Epithelial cell of esophagus (primary cell): ENCODE measurements at regions not wholly inside any gene's neighbourhood (a gene's known extent, or its start where the extent isn't known, plus 50 kb on each side); places are given as distances from the start of the nearest gene placed in this dataset.
A peak's percentile ranks its signal among the peaks of the same experiment; 100 is the strongest.

Experiments used
- DNase-seq: peaks from one replicate; pipeline ENCODE4 v3.0.0; 2010; ENCODE audit warnings: low read depth
- H3K4me3 ChIP-seq: 2 replicates; pipeline ENCODE4 v1.5.1; 2011; ENCODE audit warnings: mild to moderate bottlenecking, low read length, control low read depth
- CTCF ChIP-seq: IDR thresholded peaks from 2 replicates; pipeline ENCODE4 v1.5.1; 2011; ENCODE audit warnings: low read depth, mild to moderate bottlenecking, low read length, control low read depth, inconsistent platforms; ENCODE audit not compliant: insufficient read depth; ENCODE audit errors: missing control alignments

GRCh38 chr15:35596285-35596684 lies 50.3 kb upstream of the DPH6 start:
- DNase-seq, result no peak
- no peak for TF ChIP-seq CTCF
- H3K4me3 ChIP-seq, result no peak overlapping the region

GRCh38 chr15:35602836-35603235 lies 56.9 kb upstream of the DPH6 start:
- no peak for DNase-seq
- no peak overlapping the region for H3K4me3 ChIP-seq
- no peak for TF ChIP-seq CTCF

- no peak for TF ChIP-seq CTCF
- no peak overlapping the region for H3K4me3 ChIP-seq
- peak; percentile 42 for DNase-seq
Observed at GRCh38 chr15:35603301-35603700, 57.3 kb upstream of the DPH6 start.

GRCh38 chr15:35603856-35604255 lies 57.9 kb upstream of the DPH6 start:
- no peak for DNase-seq
- H3K4me3 ChIP-seq, result no peak overlapping the region
- no peak for TF ChIP-seq CTCF

GRCh38 chr15:35605764-35606449 lies 59.9 kb upstream of the DPH6 start:
- TF ChIP-seq CTCF, result no peak
- DNase-seq, result no peak
- H3K4me3 ChIP-seq, result no peak overlapping the region

- TF ChIP-seq CTCF, result no peak
- no peak for DNase-seq
Observed at GRCh38 chr15:35606450-35606779, 60.5 kb upstream of the DPH6 start.

More at GRCh38 chr15:35606450-35606779, 60.5 kb upstream of the DPH6 start:
- no peak overlapping the region for H3K4me3 ChIP-seq
